IPS-NIHi7 (cell line): ENCODE measurements at regions not wholly inside any gene's neighbourhood (a gene's known extent, or its start where the extent isn't known, plus 50 kb on each side); places are given as distances from the start of the nearest gene placed in this dataset.
"Not testable (repeated sequence)": the region's sequence is repeated elsewhere in the genome, so short reads cannot be mapped to it uniquely, and the experiment has no call there.

Experiments
- DNase-seq: peaks from one replicate; pipeline ENCODE4 v3.0.0; 2012; ENCODE audit warnings: mixed read lengths; ENCODE audit errors: extremely low spot score

DNA sequence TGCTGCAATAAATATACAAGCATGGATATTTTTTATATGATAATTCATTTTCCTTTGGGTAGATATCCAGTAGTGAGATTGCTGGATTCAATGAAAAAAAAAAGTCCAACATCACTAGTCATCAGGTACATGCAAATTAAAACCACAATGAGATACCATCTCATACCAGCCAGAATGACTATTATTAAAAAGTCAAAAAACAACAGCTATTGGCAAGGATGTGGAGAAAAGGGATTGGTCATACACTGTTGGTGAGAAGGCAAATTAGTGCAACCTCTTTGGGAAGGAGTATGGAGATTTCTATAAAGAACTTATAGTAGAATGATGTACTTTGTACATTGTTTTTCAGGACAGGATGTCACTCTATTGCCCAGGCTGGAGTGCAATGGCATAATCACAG lies 531.2 kb upstream of the MGAT4C start:
- no peak for DNase-seq

GRCh38 chr12:86777325-86777724 lies 521.1 kb upstream of the MGAT4C start:
- DNase-seq, result no peak

DNA sequence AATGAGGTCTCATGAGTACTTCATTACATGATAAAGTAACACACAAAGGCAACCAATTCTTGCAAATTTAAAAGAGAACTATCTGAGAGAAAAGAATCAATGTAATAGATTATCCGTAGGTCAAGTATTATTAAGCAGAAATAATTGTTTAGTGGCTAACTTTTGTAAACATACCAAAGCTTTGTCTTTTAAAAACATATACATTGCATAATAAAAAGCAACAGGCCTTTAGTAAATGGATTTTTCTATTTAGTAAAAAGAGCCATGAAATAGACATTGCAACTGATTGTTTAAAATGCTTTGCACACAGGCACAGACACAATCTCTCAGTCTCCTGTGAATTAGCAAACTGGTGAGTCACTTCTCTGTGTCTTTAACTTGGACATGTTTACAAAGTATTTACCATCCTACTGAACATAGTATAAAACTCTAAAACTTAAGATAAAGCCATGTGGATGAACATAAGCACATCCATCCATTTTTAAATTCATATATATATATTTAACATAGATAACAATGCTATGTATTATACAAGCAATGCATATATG lies 518.7 kb upstream of the MGAT4C start:
- DNase-seq, result no peak

- no peak for DNase-seq
Observed at GRCh38 chr12:86772696-86773095, 516.5 kb upstream of the MGAT4C start.

DNA sequence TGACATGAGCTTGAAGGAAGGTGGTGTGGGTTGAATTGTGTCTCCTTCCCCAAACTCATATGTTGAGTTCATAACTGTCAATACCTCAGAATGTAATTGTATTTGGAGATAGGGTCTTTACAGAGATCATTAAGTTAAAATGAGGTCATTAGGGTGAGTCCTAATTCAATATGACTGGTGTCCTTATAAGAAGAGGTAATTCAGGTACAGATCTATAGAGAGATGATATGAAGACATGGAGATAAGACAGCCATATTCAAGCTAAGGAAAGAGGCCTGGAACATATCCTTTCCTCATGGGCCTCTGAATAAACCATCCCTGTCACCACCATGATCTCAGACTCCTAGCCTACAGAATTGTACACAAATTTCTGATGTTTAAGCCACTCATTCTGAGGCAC lies 514.7 kb upstream of the MGAT4C start:
- DNase-seq, result no peak

DNA sequence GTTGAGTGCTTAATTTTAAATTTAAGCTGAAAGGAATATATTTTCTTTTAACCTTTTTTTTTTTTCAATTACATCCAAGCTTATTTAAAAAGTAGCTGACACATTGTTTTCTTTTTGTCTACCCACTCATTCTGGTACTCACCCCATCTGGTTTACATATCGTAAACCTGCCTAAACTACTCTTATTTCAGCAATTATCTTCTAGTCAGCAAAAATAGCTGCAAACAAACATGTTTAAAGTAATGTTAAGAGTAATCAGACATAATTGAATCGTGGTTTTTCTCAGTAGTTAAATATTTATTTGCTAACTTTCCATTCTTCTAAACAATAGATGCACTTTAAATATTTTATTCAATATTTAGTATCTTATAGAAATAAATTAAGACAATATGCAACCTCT lies 492.7 kb upstream of the MGAT4C start:
- DNase-seq, result no peak

- DNase-seq, result no peak
Observed at GRCh38 chr12:86744547-86745212, 488.5 kb upstream of the MGAT4C start.

GRCh38 chr12:86743875-86744536 lies 487.8 kb upstream of the MGAT4C start:
- DNase-seq, result no peak

DNA sequence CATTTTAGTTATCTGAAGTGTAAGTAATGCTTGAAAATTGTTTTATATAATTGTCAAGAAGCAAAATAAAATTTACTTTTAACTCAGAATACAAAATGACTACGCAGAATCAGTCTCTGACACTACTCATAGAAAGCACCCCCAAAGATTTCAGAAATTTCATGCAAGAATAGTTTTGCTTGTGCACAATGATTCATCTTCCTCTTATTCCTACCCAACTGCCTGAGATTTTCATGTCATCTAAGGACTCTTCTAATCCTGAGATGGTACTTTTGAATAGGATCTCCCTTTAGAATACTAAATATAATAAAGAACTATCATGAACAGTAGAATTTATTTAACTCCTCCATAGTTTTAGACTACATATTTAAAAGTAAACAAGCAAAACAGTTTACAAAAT lies 485.3 kb upstream of the MGAT4C start:
- no peak for DNase-seq

- DNase-seq, result no peak
Observed at GRCh38 chr12:86735851-86736250, 479.7 kb upstream of the MGAT4C start.

DNA sequence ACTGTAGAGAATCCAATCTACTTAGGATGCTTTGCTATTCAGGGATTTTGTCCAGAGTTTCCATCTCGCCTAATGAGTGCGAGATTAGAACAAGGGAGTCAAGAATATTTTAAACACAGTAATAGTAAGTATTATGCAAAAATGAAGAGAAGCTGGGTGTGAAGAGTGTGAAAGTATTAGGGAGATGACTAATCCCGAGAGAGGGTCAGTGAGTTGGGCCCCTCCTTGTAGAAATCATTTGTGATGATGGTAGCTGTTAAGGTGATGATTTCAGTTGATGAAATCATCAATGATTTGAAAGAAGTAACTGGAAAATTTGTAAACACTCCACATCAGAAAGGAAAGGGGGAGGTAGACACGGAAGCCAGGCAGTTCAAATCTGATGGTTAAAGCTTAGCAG lies 478.9 kb upstream of the MGAT4C start:
- no peak for DNase-seq

GRCh38 chr12:86730233-86730632 lies 474.0 kb upstream of the MGAT4C start:
- no peak for DNase-seq

DNA sequence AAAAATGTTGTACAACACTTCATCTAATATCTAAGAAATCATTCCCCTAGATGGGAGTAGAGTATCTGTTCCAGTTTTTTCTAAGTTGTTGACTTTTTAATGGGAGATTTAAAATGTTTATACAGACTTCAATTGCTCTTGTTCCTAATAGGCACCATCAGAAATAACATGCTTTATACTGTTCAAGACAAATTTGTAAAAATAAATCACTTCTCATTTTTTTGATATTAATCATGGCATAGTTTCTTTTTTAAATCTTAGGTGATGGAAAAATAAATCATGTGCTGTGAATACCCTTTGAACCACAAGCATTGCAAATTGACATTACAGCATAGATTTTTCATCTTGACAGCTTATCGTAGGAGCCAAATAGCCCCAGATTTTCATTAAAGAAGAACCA lies 473.5 kb upstream of the MGAT4C start:
- DNase-seq, result no peak

- DNase-seq, result no peak
Observed at GRCh38 chr12:86727160-86727559, 471.0 kb upstream of the MGAT4C start.

- DNase-seq, result no peak
Observed at GRCh38 chr12:86724716-86725115, 468.5 kb upstream of the MGAT4C start.

- DNase-seq, result no peak
Observed at GRCh38 chr12:86723326-86723725, 467.1 kb upstream of the MGAT4C start.

- no peak for DNase-seq
Observed at GRCh38 chr12:86721713-86722397, 465.7 kb upstream of the MGAT4C start.

- no peak for DNase-seq
Observed at GRCh38 chr12:86719381-86719780, 463.2 kb upstream of the MGAT4C start.

- DNase-seq, result no peak
Observed at GRCh38 chr12:86713121-86713520, 456.9 kb upstream of the MGAT4C start.

- peak; percentile 11 for DNase-seq
Observed at GRCh38 chr12:86712425-86712843, 456.2 kb upstream of the MGAT4C start.

DNA sequence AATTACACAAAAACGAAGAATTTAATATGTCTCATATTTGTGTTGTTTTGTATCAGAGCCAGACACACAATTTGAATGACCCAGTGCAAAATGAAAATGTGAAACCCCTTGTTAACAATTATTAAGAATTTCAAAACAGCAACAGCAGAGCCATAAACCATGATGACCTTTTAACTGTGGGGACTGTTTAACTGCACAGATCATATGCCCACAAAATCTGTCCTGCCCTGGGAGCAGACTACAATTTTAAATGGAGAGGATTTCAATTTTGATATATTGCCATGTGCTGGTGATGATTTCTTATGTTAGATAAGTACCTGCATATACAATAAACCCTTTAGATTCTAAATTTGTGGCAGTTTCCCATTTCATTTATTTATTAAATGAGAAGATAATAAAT lies 455.5 kb upstream of the MGAT4C start:
- no peak for DNase-seq

DNA sequence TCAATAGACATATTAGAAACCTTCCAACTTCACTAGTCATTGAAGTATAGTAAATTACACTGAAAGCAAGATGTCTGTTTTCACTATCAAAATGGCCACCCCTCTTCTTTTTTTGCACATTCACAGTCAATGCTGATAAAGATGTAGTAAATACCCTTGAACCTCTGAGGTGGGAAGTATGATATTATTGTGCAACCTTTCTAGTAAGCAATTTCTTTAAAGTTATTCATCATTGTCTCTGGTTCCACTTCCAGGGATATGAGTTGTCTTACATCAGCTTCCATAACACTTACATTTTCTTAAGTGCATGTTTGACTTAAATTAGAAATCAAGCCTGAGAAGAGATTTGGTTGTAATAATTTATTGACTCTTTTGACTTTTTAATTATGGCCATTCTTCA lies 453.9 kb upstream of the MGAT4C start:
- no peak for DNase-seq

- not testable (repeated sequence) for DNase-seq
Observed at GRCh38 chr12:86709017-86709416, 452.8 kb upstream of the MGAT4C start.
